ENCODE measurements at regions not wholly inside any gene's neighbourhood (a gene's known extent, or its start where the extent isn't known, plus 50 kb on each side); places are given as distances from the start of the nearest gene placed in this dataset.
A peak's percentile ranks its signal among the peaks of the same experiment; 100 is the strongest.
"Not testable (repeated sequence)": the region's sequence is repeated elsewhere in the genome, so short reads cannot be mapped to it uniquely, and the experiment has no call there.

- no peak for DNase-seq
Measured at GRCh38 chr14:23763394-23763793, 127.2 kb downstream of the DHRS2 start.

- DNase-seq: no peak
Measured at GRCh38 chr14:23766737-23767401, 130.7 kb downstream of the DHRS2 start.

GRCh38 chr14:23769221-23769728 is 133.1 kb downstream of the DHRS2 start:
- not testable (repeated sequence) for DNase-seq

- no peak for DNase-seq
Measured at GRCh38 chr14:23773981-23774380, 137.8 kb downstream of the DHRS2 start.

GRCh38 chr14:23776296-23776695 is 140.1 kb downstream of the DHRS2 start:
- DNase-seq: no peak

- DNase-seq: no peak
Measured at GRCh38 chr14:23785208-23785607, 149.0 kb downstream of the DHRS2 start.

- DNase-seq: no peak
Measured at GRCh38 chr14:23787436-23787835, 151.3 kb downstream of the DHRS2 start.

GRCh38 chr14:23789696-23790095 is 153.5 kb downstream of the DHRS2 start:
- DNase-seq: no peak

- no peak for DNase-seq
Measured at GRCh38 chr14:23793532-23793931, 157.4 kb downstream of the DHRS2 start.

- no peak for DNase-seq
Measured at GRCh38 chr14:23800811-23801210, 152.8 kb upstream of the DHRS4 start.

- no peak for DNase-seq
Measured at GRCh38 chr14:23801766-23802165, 151.8 kb upstream of the DHRS4 start.

GRCh38 chr14:23804817-23805216 is 148.8 kb upstream of the DHRS4 start:
- DNase-seq: no peak

- DNase-seq: no peak
Measured at GRCh38 chr14:23805761-23806160, 147.8 kb upstream of the DHRS4 start.

GRCh38 chr14:23814527-23815256 is 138.9 kb upstream of the DHRS4 start:
- no peak for DNase-seq

- no peak for DNase-seq
Measured at GRCh38 chr14:23816371-23816770, 137.2 kb upstream of the DHRS4 start.

- DNase-seq: no peak
Measured at GRCh38 chr14:23817164-23817767, 136.3 kb upstream of the DHRS4 start.

GRCh38 chr14:23827100-23827892 is 126.3 kb upstream of the DHRS4 start:
- no peak for DNase-seq

GRCh38 chr14:23828001-23828400 is 125.6 kb upstream of the DHRS4 start:
- no peak for DNase-seq

GRCh38 chr14:23828616-23829015 is 125.0 kb upstream of the DHRS4 start:
- no peak for DNase-seq

- DNase-seq: no peak
Measured at GRCh38 chr14:23829736-23830471, 123.7 kb upstream of the DHRS4 start.

GRCh38 chr14:23831596-23831995 is 122.0 kb upstream of the DHRS4 start:
- no peak for DNase-seq

- DNase-seq: peak; percentile 18
Measured at GRCh38 chr14:23861666-23862065, 91.9 kb upstream of the DHRS4 start.

All from femur (tissue), 1 donor.